Embryonic facial prominence (tissue), 1 donor: ENCODE measurements at regions not wholly inside any gene's neighbourhood (a gene's known extent, or its start where the extent isn't known, plus 50 kb on each side); places are given as distances from the start of the nearest gene placed in this dataset.

ENCODE experiments used
- DNase-seq: peaks from one replicate; pipeline ENCODE4 v3.0.0-alpha.2; 2016; ENCODE audit errors: extremely low spot score

DNA sequence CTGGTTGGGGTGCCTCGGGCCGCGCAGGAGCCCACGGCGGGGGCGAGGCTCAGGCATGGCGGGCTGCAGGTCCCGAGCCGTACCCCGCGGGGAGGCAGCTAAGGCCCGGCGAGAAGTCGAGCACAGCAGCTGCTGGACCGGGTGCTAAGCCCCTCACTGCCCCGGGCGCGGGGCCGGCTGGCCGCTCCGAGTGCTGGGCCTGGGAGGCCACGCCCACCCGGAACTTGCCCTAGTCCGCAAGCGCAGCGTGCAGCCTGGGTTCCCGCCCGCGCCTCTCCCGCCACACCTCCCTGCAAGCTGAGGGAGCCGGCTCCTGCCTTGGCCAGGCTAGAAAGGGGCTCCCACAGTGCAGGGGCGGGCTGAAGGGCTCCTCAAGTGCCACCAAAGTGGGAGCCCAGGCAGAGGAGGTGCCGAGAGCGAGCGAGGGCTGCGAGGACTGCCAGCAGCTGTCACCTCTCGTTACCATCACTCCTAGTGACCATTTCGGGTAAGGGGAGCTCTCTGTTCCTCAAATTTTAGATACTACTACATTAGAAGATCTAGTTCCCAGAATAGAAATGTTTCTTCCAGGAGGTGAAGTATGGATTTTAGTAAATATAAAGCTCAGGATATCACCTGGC lies 417.0 kb upstream of the AGTR1 start:
- DNase-seq, result no peak

DNA sequence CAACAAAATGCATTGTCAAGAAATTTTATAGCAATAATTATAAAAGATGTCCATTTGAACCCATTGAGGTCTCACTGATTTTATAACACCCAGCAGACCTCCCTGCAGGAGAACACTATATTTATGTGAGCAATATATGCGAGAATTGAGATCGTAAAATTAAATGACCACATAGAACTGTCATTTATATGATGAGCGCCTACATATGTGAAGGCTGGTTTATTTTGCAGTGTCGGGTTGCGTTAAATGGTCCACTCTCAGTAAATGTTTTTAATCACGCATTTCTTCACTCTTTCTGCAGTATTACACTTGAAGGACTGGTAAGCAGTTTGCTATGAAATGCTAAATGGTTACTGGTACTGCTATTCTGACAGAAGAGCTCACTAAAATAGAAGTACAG lies 408.5 kb upstream of the AGTR1 start:
- DNase-seq, result no peak

- DNase-seq, result no peak
These were observed 400.7 kb upstream of the AGTR1 start for GRCh38 chr3:148297013-148297412.

DNA sequence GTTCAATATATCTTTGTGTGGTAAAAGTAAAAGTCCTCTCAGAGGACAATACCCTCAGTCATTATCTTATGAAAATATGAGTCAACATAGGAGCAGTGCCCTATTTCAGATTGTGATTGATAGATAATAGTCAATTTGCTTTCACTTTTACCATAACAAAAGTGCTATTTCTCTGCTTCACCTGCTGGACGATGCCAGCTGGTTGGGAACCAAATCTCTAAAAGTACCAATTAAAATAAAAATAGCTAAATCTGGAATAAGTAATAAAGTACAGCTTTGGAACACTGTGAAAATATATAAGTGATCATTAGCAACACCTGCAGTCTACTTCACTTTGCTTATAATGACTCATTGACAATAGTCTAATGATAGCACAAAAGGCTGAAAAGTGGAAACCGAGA lies 390.3 kb upstream of the AGTR1 start:
- DNase-seq, result no peak

DNA sequence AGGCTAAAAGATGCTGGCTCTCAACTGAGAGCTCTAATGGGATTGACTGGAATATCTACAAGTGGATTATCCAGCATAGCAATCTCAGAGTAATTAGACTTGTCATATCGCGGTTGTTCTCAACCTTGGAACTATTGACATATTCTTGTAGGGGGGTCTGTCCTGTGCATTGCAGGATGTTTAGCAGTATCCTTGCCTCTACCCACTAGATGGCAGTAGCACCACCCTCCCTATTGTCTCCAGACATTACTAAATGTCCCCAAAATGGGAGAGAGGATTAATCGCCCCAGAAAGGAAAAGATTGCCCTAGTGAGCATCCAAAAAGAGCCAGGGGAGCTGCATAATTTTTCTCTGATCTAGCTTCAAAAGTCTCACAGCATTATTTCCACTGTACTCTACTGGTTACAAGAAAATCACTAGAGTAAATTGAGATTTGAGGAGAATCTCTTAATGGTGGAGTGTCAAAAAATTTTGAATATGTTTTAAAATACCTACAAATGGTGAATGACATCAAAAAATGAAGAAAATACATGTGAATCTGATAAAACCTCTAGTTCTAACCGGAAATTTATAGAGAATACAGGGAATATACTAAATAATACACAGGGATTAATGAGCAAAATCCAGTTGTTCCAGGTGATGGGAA lies 388.2 kb upstream of the AGTR1 start:
- no peak for DNase-seq

DNA sequence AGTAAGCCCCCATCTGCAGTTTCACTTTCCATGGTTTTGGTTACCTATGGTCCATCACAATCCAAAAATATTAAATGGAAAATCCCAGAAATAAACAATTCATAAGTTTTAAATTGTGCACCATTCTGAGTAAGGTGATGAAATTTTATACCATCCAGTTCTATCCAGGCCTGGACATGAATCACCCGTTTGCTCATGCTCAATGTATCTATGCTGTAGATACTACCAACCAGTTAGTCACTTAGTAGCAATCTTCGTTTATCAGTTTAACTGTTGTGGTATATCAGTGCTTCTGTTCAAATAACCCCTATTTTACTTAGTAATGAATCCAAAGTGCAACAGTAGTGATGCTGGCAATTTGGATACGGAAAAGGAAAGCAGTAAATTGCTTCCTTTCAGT lies 381.9 kb upstream of the AGTR1 start:
- no peak for DNase-seq

DNA sequence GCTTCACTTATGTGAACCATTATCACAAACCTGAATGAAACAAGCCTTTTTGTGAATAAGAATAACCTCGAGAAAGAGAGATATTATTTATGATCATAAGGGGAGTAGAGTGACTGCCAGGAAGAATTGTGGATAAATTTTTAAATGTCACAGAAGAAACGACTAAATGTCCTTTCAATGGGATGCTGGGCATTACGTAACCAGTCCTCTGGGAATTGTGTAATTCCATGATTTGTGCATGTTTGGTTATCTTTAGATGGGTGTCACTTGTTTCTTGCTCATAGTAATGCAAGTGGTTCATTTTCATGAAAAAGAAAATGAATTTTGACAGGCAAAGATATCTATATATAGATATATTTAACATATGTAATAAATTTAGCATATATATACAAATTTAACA lies 379.5 kb upstream of the AGTR1 start:
- DNase-seq, result no peak

DNA sequence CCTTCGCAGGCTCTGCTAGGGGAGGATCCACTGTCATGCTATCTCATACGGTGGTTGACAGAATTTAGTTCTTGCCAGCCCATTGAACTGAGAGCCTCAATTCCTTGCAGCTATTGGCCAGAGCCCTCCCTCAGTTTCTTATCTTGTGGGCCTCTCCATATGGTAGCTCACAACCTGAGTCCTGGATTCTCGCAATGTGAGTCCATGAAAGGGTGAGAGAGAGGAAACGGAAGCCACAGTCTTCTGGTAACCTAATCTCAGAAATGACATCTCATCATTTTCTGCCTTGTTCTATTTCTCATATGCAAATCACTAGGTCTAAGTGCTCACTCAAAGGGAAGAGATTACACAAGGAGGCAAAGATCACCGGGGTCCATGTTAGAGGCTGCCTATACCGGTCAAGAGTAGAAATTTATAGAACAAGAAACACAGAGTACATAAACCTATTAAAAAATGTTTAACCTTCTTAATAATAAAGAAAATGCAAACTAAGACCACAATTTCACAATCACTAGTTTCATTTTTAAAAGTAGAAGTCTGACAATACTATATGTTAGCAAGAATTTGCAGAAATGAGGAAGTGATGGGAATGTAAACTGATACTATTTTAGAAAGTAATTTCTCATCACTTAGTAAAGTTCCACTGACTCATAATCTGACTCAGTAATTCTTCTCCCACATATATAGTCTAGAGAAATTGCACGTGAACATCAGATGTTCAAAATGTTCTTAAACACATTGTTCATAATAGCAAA lies 378.4 kb upstream of the AGTR1 start:
- no peak for DNase-seq

GRCh38 chr3:148319960-148320359 lies 377.7 kb upstream of the AGTR1 start:
- no peak for DNase-seq

DNA sequence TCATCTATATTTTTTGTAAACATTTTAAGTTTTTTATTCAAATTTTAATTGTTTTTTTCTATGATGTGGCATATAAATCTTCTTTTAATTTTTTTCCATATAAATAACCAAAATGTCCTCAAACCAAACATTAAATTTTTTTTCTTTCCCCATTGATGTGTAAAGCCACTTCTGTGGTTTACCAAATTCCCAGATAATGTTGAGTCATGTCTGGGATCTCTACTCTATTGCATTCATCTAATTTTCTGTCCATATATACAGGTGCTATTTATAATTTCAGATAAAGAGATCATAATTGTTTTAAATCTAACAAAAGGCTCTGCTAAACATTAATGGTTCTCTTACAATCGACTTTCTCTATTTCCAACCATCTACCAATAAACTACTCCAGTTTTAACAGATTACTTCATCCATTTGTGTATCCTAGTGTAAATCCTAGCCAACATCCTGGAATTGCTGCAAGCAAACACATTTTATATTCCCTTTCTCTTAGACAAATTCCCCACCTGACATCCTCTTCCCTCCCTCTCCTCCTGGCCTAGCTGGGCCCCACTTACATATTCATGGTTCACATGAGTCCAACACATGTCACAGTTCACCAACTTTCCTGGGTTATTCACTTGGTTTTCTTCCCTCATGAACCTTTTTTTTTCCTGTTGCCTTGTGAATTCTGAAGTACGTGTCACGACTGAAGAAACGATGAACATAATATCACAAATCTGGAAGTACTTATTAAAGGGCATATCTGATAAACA lies 368.0 kb upstream of the AGTR1 start:
- DNase-seq, result no peak

- DNase-seq, result no peak
These were observed 367.2 kb upstream of the AGTR1 start for GRCh38 chr3:148330542-148330941.

- no peak for DNase-seq
These were observed 366.4 kb upstream of the AGTR1 start for GRCh38 chr3:148331081-148331846.

- DNase-seq, result no peak
These were observed 365.2 kb upstream of the AGTR1 start for GRCh38 chr3:148332509-148332908.

- no peak for DNase-seq
These were observed 364.6 kb upstream of the AGTR1 start for GRCh38 chr3:148333091-148333490.

GRCh38 chr3:148335612-148336011 lies 362.1 kb upstream of the AGTR1 start:
- no peak for DNase-seq

GRCh38 chr3:148343416-148343815 lies 354.3 kb upstream of the AGTR1 start:
- DNase-seq, result no peak

GRCh38 chr3:148344521-148344920 lies 353.2 kb upstream of the AGTR1 start:
- no peak for DNase-seq

DNA sequence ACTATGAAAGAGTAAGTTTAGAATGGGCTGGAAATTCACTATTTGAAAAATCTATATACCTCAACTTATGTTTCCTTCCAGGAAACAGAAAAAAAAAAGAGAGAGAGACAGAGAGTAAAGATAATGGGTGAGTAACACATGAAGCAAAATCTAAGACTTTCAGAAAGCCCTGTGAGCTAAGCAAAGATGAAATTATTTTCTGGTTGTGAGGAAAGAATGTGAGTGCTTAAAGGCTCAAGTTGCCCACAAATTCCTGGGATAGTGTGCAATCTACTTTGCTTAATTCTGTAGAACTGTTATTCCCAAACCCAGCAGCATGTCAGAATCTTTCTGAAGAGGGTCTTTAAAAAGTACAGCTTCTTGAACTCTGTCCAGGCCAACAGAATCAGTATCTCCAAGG lies 337.7 kb upstream of the AGTR1 start:
- no peak for DNase-seq

- DNase-seq, result peak; percentile 41
These were observed 330.8 kb upstream of the AGTR1 start for GRCh38 chr3:148366743-148367410.

- no peak for DNase-seq
These were observed 329.9 kb upstream of the AGTR1 start for GRCh38 chr3:148367756-148368155.

DNA sequence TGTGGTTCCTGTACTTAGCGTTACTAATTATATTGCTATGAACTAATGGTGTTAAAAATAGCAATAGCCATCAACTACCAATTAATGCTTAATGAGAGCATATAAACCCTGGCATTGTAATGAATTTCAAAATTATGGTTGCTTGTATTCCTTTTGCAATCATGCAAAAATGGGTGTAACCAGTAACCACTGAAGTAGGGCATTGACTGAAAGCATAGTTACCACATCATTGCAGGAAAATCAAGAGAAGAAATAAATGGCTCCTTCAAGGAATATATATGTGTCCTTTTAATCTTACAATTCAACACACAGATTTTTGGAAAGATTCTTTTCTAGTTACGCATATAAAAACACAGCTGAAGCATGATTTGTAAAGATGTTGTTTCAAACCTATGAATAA lies 328.3 kb upstream of the AGTR1 start:
- no peak for DNase-seq
